ENCODE measurements at regions not wholly inside any gene's neighbourhood (a gene's known extent, or its start where the extent isn't known, plus 50 kb on each side); places are given as distances from the start of the nearest gene placed in this dataset.

DNA sequence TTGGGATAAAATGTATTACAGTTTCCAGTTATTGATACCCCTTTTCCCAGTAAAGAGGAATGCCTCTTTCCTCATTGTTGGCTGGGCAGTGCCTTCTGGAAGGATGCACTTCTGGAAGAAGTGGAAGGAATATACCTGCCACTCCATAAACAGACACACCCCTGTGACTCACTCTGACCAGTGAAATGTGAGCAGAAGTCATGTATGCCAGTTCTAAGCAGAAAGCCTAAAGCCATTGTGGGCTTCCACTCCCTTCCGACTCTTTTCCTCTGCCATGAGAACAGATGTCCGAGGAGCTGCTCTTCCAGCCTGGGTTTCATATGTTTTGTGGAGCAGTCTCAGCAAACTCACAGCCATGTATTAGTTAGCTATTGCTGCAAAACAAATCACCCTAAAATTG, 166.1 kb upstream of the SERP2 start:
- H3K36me3 ChIP-seq (ENCODE audit: insufficient read depth, insufficient read length, low read length) = no peaks in the 10 kb centered on the region
- TF ChIP-seq SUZ12 (IDR thresholded peaks at IDR 0.05; ENCODE audit: extremely low read depth, insufficient read depth, insufficient read length) (no peak), ZNF274 (IDR thresholded peaks at IDR 0.05; ENCODE audit: low read depth, low read length) (no peak), YY1 (IDR thresholded peaks at IDR 0.05; ENCODE audit: insufficient read depth, insufficient read length) (no peak)

DNA sequence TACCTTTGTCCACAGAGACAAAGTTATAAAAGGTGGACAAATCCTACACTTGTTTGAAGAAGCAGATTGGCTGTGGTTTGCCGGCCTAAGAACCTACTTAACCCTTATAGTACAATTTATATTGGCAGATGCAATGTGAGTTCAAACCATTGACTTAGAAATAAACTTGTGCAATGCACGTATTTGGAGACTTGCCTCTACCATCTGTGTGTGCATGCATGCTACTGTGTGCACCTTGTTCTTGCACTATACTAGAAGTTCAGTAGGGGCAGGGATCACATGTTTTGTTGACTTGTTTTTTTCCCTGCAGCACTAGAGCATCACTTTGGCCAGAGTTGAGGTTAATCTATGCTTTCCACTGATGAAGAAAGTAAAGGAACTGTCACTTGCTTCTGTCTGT, 163.1 kb upstream of the SERP2 start:
- H3K36me3 ChIP-seq (ENCODE audit: insufficient read depth, insufficient read length, low read length) = no peaks in the 10 kb centered on the region
- H3K4me3 ChIP-seq (ENCODE audit: insufficient read length, low read depth) = no peak overlapping the region
- H3K9ac ChIP-seq (ENCODE audit: insufficient read length, low read depth) = no peak overlapping the region
- peaks cover 12% of the 10 kb centered on the region; the same call in 1 of the 2 replicates for H3K9me3 ChIP-seq (ENCODE audit: insufficient read depth, low read length)
- TF ChIP-seq ZNF274 (IDR thresholded peaks at IDR 0.05; ENCODE audit: low read depth, low read length) (no peak), YY1 (IDR thresholded peaks at IDR 0.05; ENCODE audit: insufficient read depth, insufficient read length) (no peak), SUZ12 (IDR thresholded peaks at IDR 0.05; ENCODE audit: extremely low read depth, insufficient read depth, insufficient read length) (no peak)
- no peak for DNase-seq (ENCODE audit: low read depth, low spot score)
- H3K27me3 ChIP-seq (ENCODE audit: insufficient read depth, insufficient read length) = no peaks in the 10 kb centered on the region
- no peaks in the 10 kb centered on the region for H3K4me1 ChIP-seq (ENCODE audit: insufficient read depth, insufficient read length)

More for the DNA sequence above, 166.1 kb upstream of the SERP2 start:
- Histone ChIP-seq H3K27me3 (ENCODE audit: insufficient read depth, insufficient read length) (no peaks in the 10 kb centered on the region), H3K4me3 (ENCODE audit: insufficient read length, low read depth) (no peak overlapping the region), H3K9me3 (ENCODE audit: insufficient read depth, low read length) (peaks cover 13% of the 10 kb centered on the region; the same call in 1 of the 2 replicates), H3K4me1 (ENCODE audit: insufficient read depth, insufficient read length) (no peaks in the 10 kb centered on the region), H3K9ac (ENCODE audit: insufficient read length, low read depth) (no peak overlapping the region)
- no peak for DNase-seq (ENCODE audit: low read depth, low spot score)

DNA sequence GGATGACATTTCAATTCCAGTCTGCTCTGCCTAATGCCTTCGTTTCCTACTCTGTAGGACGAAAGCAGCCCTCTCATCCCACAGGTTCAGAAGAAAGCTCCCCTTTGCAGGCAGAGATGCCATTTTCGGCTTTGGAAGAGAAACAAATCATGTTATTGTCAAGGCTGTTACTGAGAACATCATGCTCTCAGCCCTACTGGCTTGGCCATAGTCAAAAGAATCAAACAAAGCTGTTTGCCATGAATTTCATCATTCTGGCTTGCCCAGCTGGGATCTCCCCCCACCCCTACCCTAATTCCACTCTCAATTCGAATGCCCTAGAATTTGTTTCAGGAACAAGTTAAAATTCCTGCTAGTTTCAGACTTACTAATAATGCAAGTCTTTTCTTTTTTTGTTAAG, 162.3 kb upstream of the SERP2 start:
- H3K27me3 ChIP-seq (ENCODE audit: insufficient read depth, insufficient read length) = no peaks in the 10 kb centered on the region
- no peaks in the 10 kb centered on the region for H3K36me3 ChIP-seq (ENCODE audit: insufficient read depth, insufficient read length, low read length)
- TF ChIP-seq SUZ12 (IDR thresholded peaks at IDR 0.05; ENCODE audit: extremely low read depth, insufficient read depth, insufficient read length) (no peak), YY1 (IDR thresholded peaks at IDR 0.05; ENCODE audit: insufficient read depth, insufficient read length) (no peak), ZNF274 (IDR thresholded peaks at IDR 0.05; ENCODE audit: low read depth, low read length) (no peak)
- no peak overlapping the region for H3K4me3 ChIP-seq (ENCODE audit: insufficient read length, low read depth)
- no peaks in the 10 kb centered on the region for H3K4me1 ChIP-seq (ENCODE audit: insufficient read depth, insufficient read length)
- H3K9ac ChIP-seq (ENCODE audit: insufficient read length, low read depth) = no peak overlapping the region
- peaks cover 4% of the 10 kb centered on the region; the same call in 1 of the 2 replicates for H3K9me3 ChIP-seq (ENCODE audit: insufficient read depth, low read length)
- no peak for DNase-seq (ENCODE audit: low read depth, low spot score)

DNA sequence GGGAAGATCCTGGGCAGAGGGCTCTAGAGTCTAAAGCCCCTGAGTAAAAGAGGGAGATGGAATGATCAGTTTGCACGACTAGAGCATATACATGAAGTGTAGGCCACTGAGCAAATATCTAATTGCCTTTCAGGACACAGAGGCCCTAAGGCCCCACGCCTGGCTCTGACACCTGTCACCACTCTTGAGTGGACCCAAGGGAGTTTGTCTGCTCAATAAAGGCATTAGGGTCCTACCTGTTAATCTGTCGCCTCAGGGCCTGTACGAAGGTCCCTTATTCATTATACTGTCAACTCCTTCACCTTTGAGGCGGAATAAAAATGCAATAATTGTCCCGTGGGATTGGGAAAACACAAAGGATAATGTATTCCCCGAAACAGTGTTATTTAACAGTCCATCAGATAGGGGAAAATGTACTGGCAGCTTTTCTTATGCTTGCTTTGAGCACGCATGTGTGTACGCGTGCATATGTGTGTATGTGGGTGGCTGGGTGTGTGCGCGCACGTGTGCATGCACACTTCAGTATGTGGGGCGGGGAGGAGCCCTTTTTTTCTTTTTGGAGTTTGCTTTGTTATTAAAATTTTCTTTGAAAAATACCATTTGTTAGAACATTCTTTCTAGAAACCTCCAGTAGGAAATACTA, 161.8 kb upstream of the SERP2 start:
- Histone ChIP-seq H3K27me3 (ENCODE audit: insufficient read depth, insufficient read length) (no peaks in the 10 kb centered on the region), H3K9me3 (ENCODE audit: insufficient read depth, low read length) (no peaks in the 10 kb centered on the region), H3K9ac (ENCODE audit: insufficient read length, low read depth) (no peak overlapping the region), H3K36me3 (ENCODE audit: insufficient read depth, insufficient read length, low read length) (no peaks in the 10 kb centered on the region), H3K4me3 (ENCODE audit: insufficient read length, low read depth) (no peak overlapping the region), H3K4me1 (ENCODE audit: insufficient read depth, insufficient read length) (no peaks in the 10 kb centered on the region)
- TF ChIP-seq YY1 (IDR thresholded peaks at IDR 0.05; ENCODE audit: insufficient read depth, insufficient read length) = no peak
- TF ChIP-seq ZNF274 (IDR thresholded peaks at IDR 0.05; ENCODE audit: low read depth, low read length) = no peak
- TF ChIP-seq SUZ12 (IDR thresholded peaks at IDR 0.05; ENCODE audit: extremely low read depth, insufficient read depth, insufficient read length) = no peak
- DNase-seq (ENCODE audit: low read depth, low spot score) = no peak

DNA sequence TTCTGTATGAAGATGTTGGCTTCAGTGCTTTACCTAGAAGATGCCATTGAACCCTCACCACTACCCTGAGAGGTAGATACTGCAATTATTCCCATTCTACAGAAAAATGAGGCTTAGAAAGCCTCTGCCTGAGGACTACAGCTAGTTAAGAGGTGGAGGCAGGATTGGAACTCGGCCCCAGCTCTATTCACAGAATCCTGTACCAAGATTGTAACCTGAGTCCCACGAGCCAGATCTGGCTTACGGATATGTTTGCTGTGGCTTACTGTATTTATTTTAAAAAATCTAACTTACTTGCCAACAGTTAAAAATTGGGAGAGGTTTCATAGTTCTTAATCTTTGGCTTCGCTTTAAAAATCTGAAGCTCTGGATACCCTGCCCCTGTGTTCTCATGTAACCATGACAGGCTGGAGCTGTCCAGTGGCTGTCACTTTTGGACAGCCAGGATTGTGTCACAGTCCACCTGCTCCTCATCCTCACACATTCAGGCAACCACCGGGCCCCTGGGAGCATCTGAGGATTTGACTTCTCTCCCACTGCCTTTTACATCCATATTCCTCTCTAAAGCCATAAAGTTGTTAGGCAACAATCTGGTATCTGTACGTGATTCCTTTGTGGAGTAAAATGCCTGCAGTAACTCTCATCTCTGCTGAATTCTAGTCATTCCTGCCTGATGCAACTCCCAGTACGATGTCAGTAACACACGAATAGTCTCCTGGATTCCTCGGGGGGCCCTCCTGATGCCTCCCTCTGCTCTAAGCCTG, 160.8 kb upstream of the SERP2 start:
- Histone ChIP-seq H3K4me3 (ENCODE audit: insufficient read length, low read depth) (no peak overlapping the region), H3K9ac (ENCODE audit: insufficient read length, low read depth) (no peak overlapping the region), H3K27me3 (ENCODE audit: insufficient read depth, insufficient read length) (no peaks in the 10 kb centered on the region), H3K9me3 (ENCODE audit: insufficient read depth, low read length) (no peaks in the 10 kb centered on the region), H3K36me3 (ENCODE audit: insufficient read depth, insufficient read length, low read length) (no peaks in the 10 kb centered on the region), H3K4me1 (ENCODE audit: insufficient read depth, insufficient read length) (no peaks in the 10 kb centered on the region)
- TF ChIP-seq YY1 (IDR thresholded peaks at IDR 0.05; ENCODE audit: insufficient read depth, insufficient read length) (no peak), ZNF274 (IDR thresholded peaks at IDR 0.05; ENCODE audit: low read depth, low read length) (no peak), SUZ12 (IDR thresholded peaks at IDR 0.05; ENCODE audit: extremely low read depth, insufficient read depth, insufficient read length) (no peak)
- DNase-seq (ENCODE audit: low read depth, low spot score) = no peak

DNA sequence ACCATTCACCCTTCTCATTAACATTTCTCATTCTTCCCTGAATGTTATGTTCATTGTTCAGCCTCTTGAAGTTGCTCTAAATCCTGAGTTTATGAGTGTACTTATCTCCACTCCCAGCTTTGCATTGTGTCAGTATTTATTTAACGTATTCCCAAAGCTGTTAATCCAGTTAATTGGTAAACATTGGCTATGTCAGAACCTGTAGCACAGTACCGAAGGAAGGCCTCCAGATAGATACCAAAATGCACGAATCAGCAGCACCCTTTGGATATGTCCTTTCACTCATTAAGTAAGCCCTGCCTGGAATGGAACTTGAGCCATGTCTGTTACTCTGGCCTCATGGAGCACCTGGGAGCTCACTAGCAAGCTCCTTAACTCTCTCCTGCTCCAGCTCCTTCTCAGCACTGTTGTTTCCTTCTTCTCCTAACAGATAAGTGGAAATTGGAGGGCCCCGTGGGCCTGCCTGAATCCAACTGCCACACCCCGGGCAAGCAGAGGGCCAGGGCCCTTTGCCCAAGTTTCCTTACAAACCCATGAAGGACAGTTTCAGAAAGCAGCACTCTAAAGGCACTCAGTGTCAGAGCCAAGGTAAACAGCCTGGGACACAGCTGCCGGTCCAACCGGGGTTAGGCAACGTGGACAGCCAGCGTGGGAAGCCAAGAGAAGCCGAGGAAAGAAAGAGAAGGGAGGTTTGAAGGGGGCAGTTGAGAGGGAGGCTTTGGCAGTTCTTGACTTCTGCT, 155.0 kb upstream of the SERP2 start:
- no peaks in the 10 kb centered on the region for H3K9me3 ChIP-seq (ENCODE audit: insufficient read depth, low read length)
- no peaks in the 10 kb centered on the region for H3K27me3 ChIP-seq (ENCODE audit: insufficient read depth, insufficient read length)
- no peak overlapping the region for H3K9ac ChIP-seq (ENCODE audit: insufficient read length, low read depth)
- no peak overlapping the region for H3K4me3 ChIP-seq (ENCODE audit: insufficient read length, low read depth)
- no peak for DNase-seq (ENCODE audit: low read depth, low spot score)
- TF ChIP-seq SUZ12 (IDR thresholded peaks at IDR 0.05; ENCODE audit: extremely low read depth, insufficient read depth, insufficient read length) = no peak
- TF ChIP-seq ZNF274 (IDR thresholded peaks at IDR 0.05; ENCODE audit: low read depth, low read length) = no peak
- no peak for TF ChIP-seq YY1 (IDR thresholded peaks at IDR 0.05; ENCODE audit: insufficient read depth, insufficient read length)
- H3K4me1 ChIP-seq (ENCODE audit: insufficient read depth, insufficient read length) = no peaks in the 10 kb centered on the region
- H3K36me3 ChIP-seq (ENCODE audit: insufficient read depth, insufficient read length, low read length) = no peaks in the 10 kb centered on the region
